ENCODE measurements at regions not wholly inside any gene's neighbourhood (a gene's known extent, or its start where the extent isn't known, plus 50 kb on each side); places are given as distances from the start of the nearest gene placed in this dataset.

GRCh38 chr22:25359601-25360261 lies 140.3 kb downstream of the CRYBB2 start:
- peaks cover 30% of the 10 kb centered on the region for H3K36me3 ChIP-seq (ENCODE audit: control insufficient read depth, low read length)
- H3K4me3 ChIP-seq (ENCODE audit: low read length) = no peak overlapping the region
- TF ChIP-seq EZH2phosphoT487 (IDR thresholded peaks at IDR 0.05; ENCODE audit: borderline replicate concordance, low read length) = no peak
- TF ChIP-seq, protein P1, sequence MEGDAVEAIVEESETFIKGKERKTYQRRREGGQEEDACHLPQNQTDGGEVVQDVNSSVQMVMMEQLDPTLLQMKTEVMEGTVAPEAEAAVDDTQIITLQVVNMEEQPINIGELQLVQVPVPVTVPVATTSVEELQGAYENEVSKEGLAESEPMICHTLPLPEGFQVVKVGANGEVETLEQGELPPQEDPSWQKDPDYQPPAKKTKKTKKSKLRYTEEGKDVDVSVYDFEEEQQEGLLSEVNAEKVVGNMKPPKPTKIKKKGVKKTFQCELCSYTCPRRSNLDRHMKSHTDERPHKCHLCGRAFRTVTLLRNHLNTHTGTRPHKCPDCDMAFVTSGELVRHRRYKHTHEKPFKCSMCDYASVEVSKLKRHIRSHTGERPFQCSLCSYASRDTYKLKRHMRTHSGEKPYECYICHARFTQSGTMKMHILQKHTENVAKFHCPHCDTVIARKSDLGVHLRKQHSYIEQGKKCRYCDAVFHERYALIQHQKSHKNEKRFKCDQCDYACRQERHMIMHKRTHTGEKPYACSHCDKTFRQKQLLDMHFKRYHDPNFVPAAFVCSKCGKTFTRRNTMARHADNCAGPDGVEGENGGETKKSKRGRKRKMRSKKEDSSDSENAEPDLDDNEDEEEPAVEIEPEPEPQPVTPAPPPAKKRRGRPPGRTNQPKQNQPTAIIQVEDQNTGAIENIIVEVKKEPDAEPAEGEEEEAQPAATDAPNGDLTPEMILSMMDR (IDR thresholded peaks at IDR 0.05; ENCODE audit: low read depth, low read length, poor library complexity, severe bottlenecking) = no peak
- H3K9me3 ChIP-seq (ENCODE audit: control insufficient read depth, insufficient read depth, low read length) = no peaks in the 10 kb centered on the region
- H3K4me1 ChIP-seq (ENCODE audit: control insufficient read depth, low read length) = no peaks in the 10 kb centered on the region
- H3K4me2 ChIP-seq (ENCODE audit: low read length) = no peak overlapping the region
- no peaks in the 10 kb centered on the region for H4K20me1 ChIP-seq (ENCODE audit: control insufficient read depth, insufficient read depth, low read depth, low read length)
- no peaks in the 10 kb centered on the region for H3F3A ChIP-seq (ENCODE audit: control insufficient read depth, insufficient read depth)
- no peak overlapping the region for H3K27ac ChIP-seq (ENCODE audit: low read depth, low read length)
- H3K27me3 ChIP-seq (ENCODE audit: control insufficient read depth, low read length) = no peaks in the 10 kb centered on the region
- no peaks in the 10 kb centered on the region for H3K9me2 ChIP-seq (replicated peaks; ENCODE audit: control insufficient read depth, low read length)
- peaks cover 16% of the 10 kb centered on the region for H3K79me2 ChIP-seq (ENCODE audit: control insufficient read depth, low read length)

- no peak overlapping the region for H3K27ac ChIP-seq (ENCODE audit: low read depth, low read length)
- no peaks in the 10 kb centered on the region for H3K9me3 ChIP-seq (ENCODE audit: control insufficient read depth, insufficient read depth, low read length)
- H3K4me2 ChIP-seq (ENCODE audit: low read length) = no peak overlapping the region
- no peaks in the 10 kb centered on the region for H3F3A ChIP-seq (ENCODE audit: control insufficient read depth, insufficient read depth)
- no peaks in the 10 kb centered on the region for H3K4me1 ChIP-seq (ENCODE audit: control insufficient read depth, low read length)
- no peaks in the 10 kb centered on the region for H3K27me3 ChIP-seq (ENCODE audit: control insufficient read depth, low read length)
- H3K9me2 ChIP-seq (replicated peaks; ENCODE audit: control insufficient read depth, low read length) = no peaks in the 10 kb centered on the region
- TF ChIP-seq EZH2phosphoT487 (IDR thresholded peaks at IDR 0.05; ENCODE audit: borderline replicate concordance, low read length) = no peak
- TF ChIP-seq, protein P1 (IDR thresholded peaks at IDR 0.05; ENCODE audit: low read depth, low read length, poor library complexity, severe bottlenecking) = no peak
- peaks cover 28% of the 10 kb centered on the region for H3K36me3 ChIP-seq (ENCODE audit: control insufficient read depth, low read length)
- H3K79me2 ChIP-seq (ENCODE audit: control insufficient read depth, low read length) = peaks cover 16% of the 10 kb centered on the region
- no peak overlapping the region for H3K4me3 ChIP-seq (ENCODE audit: low read length)
- no peaks in the 10 kb centered on the region for H4K20me1 ChIP-seq (ENCODE audit: control insufficient read depth, insufficient read depth, low read depth, low read length)
Measured at GRCh38 chr22:25360411-25360810, 141.0 kb downstream of the CRYBB2 start.

DNA sequence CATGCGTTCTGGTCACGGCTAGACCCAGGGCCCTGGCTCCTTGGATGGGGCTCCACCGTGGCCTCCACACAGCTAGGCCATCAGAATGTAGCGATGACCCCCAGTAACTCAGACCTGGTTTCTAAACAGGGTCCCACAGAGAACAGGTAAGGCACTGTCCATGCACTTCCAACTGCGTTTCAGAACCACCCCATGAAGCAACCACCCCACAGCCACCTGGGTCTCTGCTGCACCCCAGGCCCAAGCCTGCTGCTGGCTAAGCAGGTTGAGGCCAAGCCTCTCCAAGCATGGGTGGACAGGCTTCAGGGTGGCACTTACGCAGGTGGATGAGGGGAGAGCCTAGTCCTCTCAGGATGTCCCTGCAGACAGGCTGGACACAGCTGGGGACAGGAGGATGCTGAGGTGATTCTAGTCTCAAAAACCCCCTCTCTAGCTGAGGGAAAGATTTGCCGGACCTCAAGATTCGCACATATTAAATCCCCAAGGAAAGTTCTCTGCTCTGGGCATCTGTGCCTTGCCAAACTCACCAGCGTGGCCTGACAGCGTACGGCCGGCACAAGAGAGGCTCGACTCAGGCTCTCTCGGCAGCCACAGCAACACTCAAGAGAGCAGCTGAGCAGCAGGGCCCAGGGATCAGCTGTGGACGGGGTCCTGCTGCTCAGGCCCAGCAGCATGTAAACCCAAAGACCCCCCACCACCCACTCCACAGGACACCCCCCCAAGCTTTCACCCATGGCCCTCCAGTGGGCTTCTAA lies 141.6 kb downstream of the CRYBB2 start:
- Histone ChIP-seq H3K4me1 (ENCODE audit: control insufficient read depth, low read length) (no peaks in the 10 kb centered on the region), H3K79me2 (ENCODE audit: control insufficient read depth, low read length) (peaks cover 16% of the 10 kb centered on the region), H4K20me1 (ENCODE audit: control insufficient read depth, insufficient read depth, low read depth, low read length) (no peaks in the 10 kb centered on the region), H3K36me3 (ENCODE audit: control insufficient read depth, low read length) (peaks cover 28% of the 10 kb centered on the region), H3K4me2 (ENCODE audit: low read length) (no peak overlapping the region), H3K27me3 (ENCODE audit: control insufficient read depth, low read length) (no peaks in the 10 kb centered on the region), H3K27ac (ENCODE audit: low read depth, low read length) (no peak overlapping the region), H3K9me2 (replicated peaks; ENCODE audit: control insufficient read depth, low read length) (no peaks in the 10 kb centered on the region), H3F3A (ENCODE audit: control insufficient read depth, insufficient read depth) (no peaks in the 10 kb centered on the region), H3K4me3 (ENCODE audit: low read length) (no peak overlapping the region), H3K9me3 (ENCODE audit: control insufficient read depth, insufficient read depth, low read length) (no peaks in the 10 kb centered on the region)
- TF ChIP-seq, protein P1 (IDR thresholded peaks at IDR 0.05; ENCODE audit: low read depth, low read length, poor library complexity, severe bottlenecking) = no peak
- TF ChIP-seq EZH2phosphoT487 (IDR thresholded peaks at IDR 0.05; ENCODE audit: borderline replicate concordance, low read length) = no peak
